ENCODE measurements at regions not wholly inside any gene's neighbourhood (a gene's known extent, or its start where the extent isn't known, plus 50 kb on each side); places are given as distances from the start of the nearest gene placed in this dataset.

DNA sequence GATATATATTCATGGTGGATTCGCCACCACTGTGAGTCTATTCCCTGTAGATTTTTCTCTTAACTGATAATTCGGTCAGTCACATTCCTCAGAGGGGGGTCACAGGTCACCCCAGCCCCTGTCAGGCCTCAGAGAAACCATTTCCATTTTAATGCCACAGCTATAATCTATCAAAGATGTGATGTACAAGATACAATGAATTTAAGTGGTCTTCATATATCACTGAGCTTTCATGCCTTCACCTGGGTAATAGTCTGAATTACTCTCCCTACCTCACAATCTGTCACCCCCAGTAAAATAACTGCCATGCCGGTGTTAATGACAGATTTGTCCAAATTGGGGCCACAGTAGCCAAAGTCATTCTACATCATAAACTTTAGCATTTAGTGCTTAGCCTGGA lies 64.7 kb downstream of the NKX6-1 start:
- no peak for TF ChIP-seq TAF1 (IDR thresholded peaks at IDR 0.05; ENCODE audit: low read depth, low read length)
- TF ChIP-seq POLR2AphosphoS5 (IDR thresholded peaks at IDR 0.05; ENCODE audit: low read depth, low read length): no peak
- no peak for TF ChIP-seq POLR2A (IDR thresholded peaks at IDR 0.05; ENCODE audit: low read depth, low read length)
- no peak for TF ChIP-seq PAX5 (IDR thresholded peaks at IDR 0.05; ENCODE audit: insufficient read depth, low read length, severe bottlenecking)
- no peak for TF ChIP-seq SPI1 (IDR thresholded peaks at IDR 0.05; ENCODE audit: low read depth, low read length)
- TF ChIP-seq POU2F2 (IDR thresholded peaks at IDR 0.05; ENCODE audit: low read depth, low read length): no peak
